ENCODE measurements at regions not wholly inside any gene's neighbourhood (a gene's known extent, or its start where the extent isn't known, plus 50 kb on each side); places are given as distances from the start of the nearest gene placed in this dataset.

GRCh38 chr2:39535636-39536185 lies 98.6 kb upstream of the MAP4K3 start:
- 91 to 92% methylated on average over 7 of the region's 7 CpGs for WGBS, 2 donors
- Histone ChIP-seq H3K4me1 (no peaks in the 10 kb centered on the region), H3K27me3 (no peaks in the 10 kb centered on the region), H3K9me3 (no peaks in the 10 kb centered on the region), H3K36me3 (ENCODE audit: low read depth, missing control alignments) (no peaks in the 10 kb centered on the region), H3K4me3 (no peak overlapping the region), H3K27ac (no peak overlapping the region)
- intact Hi-C loops (cut with DNase I; ENCODE audit: low total_unique reads), result no loop called here
- no peak for DNase-seq
- TF ChIP-seq CTCF (IDR thresholded peaks at IDR 0.05) (no peak), POLR2A (IDR thresholded peaks at IDR 0.05) (no peak)

- no peaks in the 10 kb centered on the region for H3K36me3 ChIP-seq (ENCODE audit: low read depth, missing control alignments)
- H3K27ac ChIP-seq, result no peak overlapping the region
- no peaks in the 10 kb centered on the region for H3K9me3 ChIP-seq
- intact Hi-C loops (cut with DNase I; ENCODE audit: low total_unique reads), result no loop called here
- H3K4me1 ChIP-seq, result no peaks in the 10 kb centered on the region
- WGBS, 2 donors, result 86 to 89% methylated on average over 3 of the region's 3 CpGs
- no peak for DNase-seq
- TF ChIP-seq CTCF (IDR thresholded peaks at IDR 0.05) (no peak), POLR2A (IDR thresholded peaks at IDR 0.05) (no peak)
- H3K4me3 ChIP-seq, result no peak overlapping the region
- H3K27me3 ChIP-seq, result no peaks in the 10 kb centered on the region
Measured at GRCh38 chr2:39537150-39537549, 100.1 kb upstream of the MAP4K3 start.

GRCh38 chr2:39538718-39539117 lies 101.6 kb upstream of the MAP4K3 start:
- intact Hi-C loops (cut with DNase I; ENCODE audit: low total_unique reads), result no loop called here
- H3K9me3 ChIP-seq, result no peaks in the 10 kb centered on the region
- H3K27me3 ChIP-seq, result no peaks in the 10 kb centered on the region
- H3K4me1 ChIP-seq, result no peaks in the 10 kb centered on the region
- no peak overlapping the region for H3K27ac ChIP-seq
- H3K36me3 ChIP-seq (ENCODE audit: low read depth, missing control alignments), result no peaks in the 10 kb centered on the region
- TF ChIP-seq POLR2A (IDR thresholded peaks at IDR 0.05), result no peak
- TF ChIP-seq CTCF (IDR thresholded peaks at IDR 0.05), result no peak
- DNase-seq, result no peak
- no peak overlapping the region for H3K4me3 ChIP-seq

GRCh38 chr2:39540414-39540813 lies 103.3 kb upstream of the MAP4K3 start:
- no peak for DNase-seq
- Histone ChIP-seq H3K4me1 (no peaks in the 10 kb centered on the region), H3K36me3 (ENCODE audit: low read depth, missing control alignments) (no peaks in the 10 kb centered on the region), H3K27ac (no peak overlapping the region), H3K27me3 (no peaks in the 10 kb centered on the region), H3K9me3 (no peaks in the 10 kb centered on the region), H3K4me3 (no peak overlapping the region)
- intact Hi-C loops (cut with DNase I; ENCODE audit: low total_unique reads), result no loop called here
- TF ChIP-seq CTCF (IDR thresholded peaks at IDR 0.05) (no peak), POLR2A (IDR thresholded peaks at IDR 0.05) (no peak)
